ENCODE measurements at regions not wholly inside any gene's neighbourhood (a gene's known extent, or its start where the extent isn't known, plus 50 kb on each side); places are given as distances from the start of the nearest gene placed in this dataset.

DNA sequence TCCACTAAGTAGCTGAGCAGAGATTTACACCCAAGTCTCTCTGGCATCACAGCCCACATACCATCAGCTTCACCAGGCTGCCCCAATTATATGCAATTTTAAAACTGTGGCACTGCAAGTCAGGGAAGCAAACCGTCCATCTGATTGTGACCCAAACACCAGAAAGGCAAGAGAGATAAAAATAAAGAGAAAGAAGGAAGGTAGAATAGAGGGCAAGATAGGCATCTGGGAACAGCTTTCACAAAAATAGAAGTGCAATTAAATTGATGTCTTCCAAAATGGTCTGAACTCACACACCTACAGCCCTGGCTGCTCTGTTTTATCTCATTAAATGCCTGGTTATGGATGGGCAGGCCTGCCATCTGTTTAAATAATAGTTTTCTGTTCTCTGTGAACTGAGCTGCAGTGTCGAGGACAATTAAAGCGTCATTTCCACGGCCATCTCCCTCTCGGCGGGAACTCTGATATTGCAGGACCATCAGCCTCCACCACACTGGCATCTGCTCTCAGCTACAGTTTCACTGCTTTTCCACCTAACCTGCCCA, 509.1 kb downstream of the INHBA start:
- peak; percentile 96 for TF ChIP-seq GATA3 (IDR thresholded peaks at IDR 0.05; ENCODE audit: low read depth, low read length)
- peak; percentile 99 for TF ChIP-seq GATA2 (IDR thresholded peaks at IDR 0.05; ENCODE audit: low read depth, low read length)
